Activated CD8-positive, alpha-beta memory T cell treated with anti-CD3 and anti-CD28 coated beads for 36 hours (primary cell): ENCODE measurements at regions not wholly inside any gene's neighbourhood (a gene's known extent, or its start where the extent isn't known, plus 50 kb on each side); places are given as distances from the start of the nearest gene placed in this dataset.

Experiments
- CTCF ChIA-PET: fragments of 350-600 bp; sonication (Branson Sonifier 250); formaldehyde crosslinking; loops from one replicate; lab custom pipeline; 2021; ENCODE audit warnings: antibody characterized with exemption; lab: Charles Lee
- POLR2A ChIA-PET: fragments of 350-600 bp; sonication (Branson Sonifier 250); formaldehyde crosslinking; loops from one replicate; lab custom pipeline; 2021; ENCODE audit warnings: antibody characterized with exemption; lab: Charles Lee

DNA sequence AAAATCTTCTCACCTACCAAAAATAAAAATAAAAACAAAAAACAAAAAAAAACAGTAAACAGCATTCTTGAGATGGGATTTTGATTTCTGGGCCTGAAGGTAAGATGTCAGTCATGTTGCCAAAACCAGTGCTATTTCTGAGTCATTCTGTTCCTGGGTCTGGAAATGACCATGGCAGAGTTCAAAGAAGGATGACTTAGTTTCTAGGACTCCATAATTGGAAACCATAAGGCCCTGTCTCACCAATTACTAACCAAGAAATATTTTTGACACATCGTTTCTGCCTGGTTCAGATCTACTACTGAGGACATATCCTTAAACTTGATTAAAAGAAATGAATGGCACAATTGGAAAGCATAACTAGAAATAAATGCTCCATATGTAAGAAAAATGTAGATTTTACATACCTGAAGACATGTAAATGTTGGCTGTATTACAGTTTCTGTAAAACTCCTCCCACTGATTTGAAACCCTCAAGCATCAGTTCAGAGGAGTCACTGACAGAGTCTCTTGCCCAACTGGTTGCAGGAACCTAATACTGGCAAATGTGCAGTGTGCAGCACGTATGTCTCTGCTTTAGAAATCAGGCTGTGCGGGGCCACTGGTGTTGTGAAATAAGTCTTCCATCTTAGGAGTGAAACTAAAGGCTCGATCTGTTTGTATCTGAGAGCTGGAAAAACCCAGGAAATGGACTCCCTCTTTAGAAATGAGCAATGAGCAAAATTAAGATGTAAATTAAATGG, 84.8 kb upstream of the EGR2 start:
- POLR2A ChIA-PET: no interaction called here

DNA sequence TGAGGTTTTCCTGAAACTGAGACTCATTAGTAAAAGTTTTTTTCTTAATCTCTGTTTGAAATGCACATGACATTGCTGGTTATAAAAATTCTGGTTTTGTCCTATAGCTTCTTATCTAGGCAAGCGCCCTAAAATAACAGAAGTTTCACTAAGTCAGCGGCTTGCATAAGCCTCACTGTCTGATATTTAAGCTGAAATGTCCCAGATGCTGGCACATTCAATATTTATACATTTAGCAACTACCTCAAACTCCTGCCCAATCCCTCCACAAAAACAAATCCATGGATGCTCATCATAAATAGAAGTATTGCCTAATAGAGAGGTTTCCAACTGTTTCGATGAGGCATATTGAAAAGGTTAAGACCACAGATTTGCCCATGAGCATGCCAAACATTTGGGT, 83.1 kb upstream of the EGR2 start:
- ChIA-PET POLR2A (no interaction called here), CTCF (no interaction called here)

More for the DNA sequence above, 84.8 kb upstream of the EGR2 start:
- CTCF ChIA-PET: no interaction called here

DNA sequence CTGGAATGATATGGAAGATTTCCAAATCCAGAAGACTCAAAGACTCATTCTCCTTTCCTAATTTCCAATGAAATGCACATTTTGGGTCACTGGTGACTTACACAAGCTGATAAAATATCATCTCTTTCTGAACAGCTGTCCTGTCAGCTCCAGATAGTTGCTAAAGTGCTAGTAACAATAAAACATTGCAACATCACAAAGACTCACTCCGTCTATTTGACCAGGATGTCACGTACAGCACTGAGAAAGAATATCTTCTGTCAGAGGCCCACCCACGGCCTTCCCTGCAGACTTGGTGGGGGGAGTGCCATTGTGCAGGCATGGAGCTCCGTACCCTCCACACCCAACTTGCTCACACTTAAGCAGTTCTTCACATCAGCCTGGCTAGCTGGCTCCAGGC, 78.9 kb upstream of the EGR2 start:
- ChIA-PET CTCF (no interaction called here), POLR2A (no interaction called here)

DNA sequence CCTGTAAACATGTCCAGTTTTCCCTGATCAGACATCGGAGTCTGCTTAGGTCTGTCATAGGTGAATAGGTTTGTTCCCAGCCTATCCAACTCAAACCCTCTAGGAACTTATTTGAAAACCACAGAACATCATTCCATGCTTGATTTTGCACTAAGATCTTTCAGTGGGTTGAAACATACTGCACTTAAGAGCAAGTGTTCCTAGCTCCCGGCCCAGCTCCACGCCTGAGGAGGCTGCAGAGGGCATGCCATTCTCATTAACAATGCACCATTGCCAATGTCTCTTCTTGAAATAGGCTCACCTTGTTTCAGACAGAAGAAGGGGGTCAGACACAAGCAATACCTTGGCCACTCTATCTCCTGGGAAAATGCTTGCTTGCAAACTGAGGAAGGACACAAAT, 78.0 kb upstream of the EGR2 start:
- POLR2A ChIA-PET: no interaction called here
- CTCF ChIA-PET: no interaction called here

DNA sequence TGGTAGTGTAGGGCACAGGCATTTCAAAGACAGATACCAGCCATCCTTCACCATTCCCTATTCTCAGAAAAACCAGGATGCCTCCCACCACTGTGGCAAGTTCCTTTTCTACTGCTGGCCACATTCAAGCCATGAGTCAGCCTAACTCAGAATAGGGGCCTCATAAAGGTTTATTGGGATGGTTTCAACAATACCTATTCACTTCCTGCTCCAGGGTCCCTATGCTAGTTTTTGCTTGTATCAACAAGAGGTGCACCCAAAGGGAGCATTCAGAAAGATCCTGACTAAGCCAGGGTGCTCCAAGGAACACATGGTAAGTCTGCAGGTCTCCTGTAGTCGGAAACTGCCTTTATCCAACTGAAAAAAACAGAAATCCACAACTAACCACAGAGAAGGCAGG, 76.9 kb upstream of the EGR2 start:
- ChIA-PET CTCF (no interaction called here), POLR2A (no interaction called here)

DNA sequence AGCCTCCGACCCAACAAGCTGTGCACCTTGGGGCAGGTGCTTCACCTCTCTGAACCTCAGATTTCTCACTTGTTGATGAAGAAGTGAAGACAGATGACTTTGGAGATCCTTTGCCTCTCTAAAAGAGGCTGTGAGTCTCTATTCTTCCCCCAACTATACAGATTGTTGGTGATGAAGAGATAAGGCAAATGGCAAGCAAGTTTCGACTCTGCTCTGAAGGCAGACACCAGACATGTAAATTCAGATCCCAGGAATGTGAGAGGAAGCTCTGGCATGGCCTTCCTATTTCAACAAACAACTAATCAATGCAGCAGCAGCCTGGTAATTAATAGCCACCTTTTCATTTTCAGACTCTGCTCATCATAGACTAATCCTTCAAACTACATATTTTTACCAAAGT, 74.2 kb upstream of the EGR2 start:
- ChIA-PET CTCF (no interaction called here), POLR2A (no interaction called here)

DNA sequence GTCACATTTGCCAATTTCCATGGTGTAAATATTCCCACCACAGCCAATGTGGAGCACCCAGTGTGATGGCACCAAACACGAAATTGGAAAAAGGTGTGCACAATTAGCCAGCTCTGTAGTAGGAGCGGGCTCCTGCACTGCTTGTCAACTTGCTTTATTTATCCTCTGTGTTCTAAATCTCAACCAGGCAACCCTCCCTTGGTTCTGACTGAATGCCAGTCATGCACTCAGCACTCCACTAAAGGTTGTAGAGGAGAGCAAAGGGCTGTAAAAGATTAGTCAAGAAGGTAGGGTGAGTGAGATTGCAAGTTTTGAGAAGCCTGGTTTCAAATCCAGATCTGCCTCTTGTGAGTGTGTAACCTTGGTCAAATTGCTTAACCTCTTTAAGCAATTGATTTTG, 71.5 kb upstream of the EGR2 start:
- ChIA-PET POLR2A (no interaction called here), CTCF (no interaction called here)

DNA sequence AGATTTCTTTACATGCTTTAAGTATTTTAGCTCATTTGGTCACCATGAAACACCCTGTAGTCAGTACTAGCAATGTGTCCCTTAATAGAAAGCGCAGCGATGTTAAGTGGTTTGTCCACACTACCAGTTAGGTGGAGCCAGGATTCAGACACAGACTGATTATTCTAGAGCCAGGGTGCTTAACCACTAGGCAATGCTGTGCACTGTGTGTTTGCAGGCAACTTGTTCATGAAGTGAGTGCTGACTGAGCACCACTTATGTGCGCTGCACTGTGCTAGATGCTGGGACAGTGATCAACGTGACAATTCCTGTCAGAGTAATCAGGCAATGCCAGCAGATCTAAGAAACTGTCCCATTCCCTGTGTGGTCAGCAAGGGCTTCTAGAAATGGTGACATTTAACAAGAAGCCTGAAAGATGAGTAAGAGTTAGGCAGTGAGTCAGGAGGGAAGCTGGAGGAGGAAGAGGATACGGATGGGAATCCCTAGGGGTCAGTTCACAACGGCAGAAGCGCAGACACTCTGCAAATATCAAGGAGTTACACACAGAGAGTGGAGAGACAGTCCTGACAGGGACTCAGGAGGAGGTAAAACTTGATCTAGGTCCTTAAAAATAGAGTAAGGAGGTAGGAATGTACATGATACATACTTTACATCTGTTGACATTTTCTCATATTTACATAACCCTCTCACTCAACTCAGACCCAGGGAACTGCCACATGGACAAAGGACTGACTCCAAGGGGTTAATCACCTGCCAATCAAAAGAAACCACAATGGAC, 69.7 kb upstream of the EGR2 start:
- ChIA-PET CTCF (no interaction called here), POLR2A (no interaction called here)

DNA sequence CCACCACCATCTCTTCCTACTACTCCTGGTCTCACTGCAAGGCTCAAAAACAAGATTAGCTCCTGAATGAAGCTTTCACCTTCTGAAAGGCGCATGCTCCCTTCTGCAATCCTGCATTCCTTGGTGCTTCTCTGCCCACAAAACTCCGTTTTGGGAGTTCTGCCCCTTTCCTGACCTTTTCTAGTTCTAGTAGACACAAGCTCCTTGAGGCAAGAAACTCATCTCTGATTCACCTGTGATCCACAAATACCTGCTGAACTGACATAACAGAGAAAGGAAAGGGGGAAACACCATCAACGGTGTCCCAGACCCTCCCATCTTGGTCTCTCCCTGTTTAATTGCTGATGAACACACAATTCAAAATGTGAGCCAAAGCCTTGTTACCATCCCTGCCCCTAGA, 64.0 kb upstream of the EGR2 start:
- ChIA-PET POLR2A (no interaction called here), CTCF (no interaction called here)

DNA sequence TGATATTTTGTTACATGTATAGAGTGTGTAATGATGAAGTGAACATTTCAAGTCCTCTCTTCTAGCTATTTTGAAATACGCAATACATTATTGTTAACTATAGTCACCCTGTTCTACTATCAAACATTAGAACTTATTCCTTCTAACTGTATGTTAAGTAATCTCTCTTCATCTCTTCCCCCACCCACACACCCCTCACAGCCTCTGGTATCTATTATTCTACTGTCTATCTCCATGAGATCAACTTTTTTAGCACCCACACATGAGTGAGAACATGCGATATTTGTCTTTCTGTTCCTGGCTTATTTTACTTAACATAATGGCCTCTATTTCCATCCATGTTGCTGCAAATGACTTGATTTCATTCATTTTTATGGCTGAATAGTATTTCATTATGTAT, 57.7 kb upstream of the EGR2 start:
- ChIA-PET CTCF (no interaction called here), POLR2A (no interaction called here)

DNA sequence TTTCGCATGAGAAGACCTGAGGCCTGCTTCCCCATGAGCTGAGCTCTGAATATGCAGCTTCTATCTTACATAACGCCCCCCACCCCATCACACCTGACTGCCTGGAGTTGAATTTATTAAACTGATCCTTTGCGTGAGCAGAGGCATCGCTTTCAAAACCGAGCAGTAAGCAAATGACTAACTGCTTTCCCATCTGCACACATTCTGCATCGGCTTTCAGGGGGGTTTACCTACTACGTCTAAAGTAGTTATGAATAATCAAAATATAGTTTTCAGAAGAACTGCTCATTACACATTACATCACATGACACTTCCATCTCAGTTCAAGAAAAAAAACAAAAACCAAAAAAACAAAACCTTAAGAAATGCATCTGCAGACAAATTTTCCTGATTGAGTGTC, 54.7 kb upstream of the EGR2 start:
- POLR2A ChIA-PET: interaction anchor here (1.4 kb wide), 1 partner anchor 17 kb away, joined by 5 read pairs; no protein-coding TSS in a partner anchor
- CTCF ChIA-PET: no interaction called here

DNA sequence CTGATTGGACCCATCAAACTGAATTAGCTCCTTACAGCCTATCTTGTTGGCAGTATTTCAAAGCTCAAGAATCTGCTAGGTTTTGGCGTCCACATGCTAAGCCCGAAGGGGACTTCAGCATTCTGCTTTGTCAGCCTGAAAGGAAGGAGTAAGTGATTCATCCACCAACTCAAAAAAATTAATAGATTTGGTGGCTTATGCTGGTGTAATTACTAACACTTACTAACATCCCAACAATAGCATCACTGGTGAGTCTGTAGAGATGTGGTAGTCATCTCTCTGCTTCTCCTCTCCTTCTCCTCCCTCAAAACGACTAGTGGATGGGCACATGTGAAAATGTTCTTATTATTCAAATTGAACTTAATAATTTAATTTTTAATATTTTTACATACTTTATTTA, 53.8 kb upstream of the EGR2 start:
- POLR2A ChIA-PET: interaction anchor here (1.4 kb wide), 1 partner anchor 16 kb away, joined by 5 read pairs; no protein-coding TSS in a partner anchor
- CTCF ChIA-PET: interaction anchor here (0.6 kb wide), 1 partner anchor 432 kb away, joined by 3 read pairs; no protein-coding TSS in a partner anchor

DNA sequence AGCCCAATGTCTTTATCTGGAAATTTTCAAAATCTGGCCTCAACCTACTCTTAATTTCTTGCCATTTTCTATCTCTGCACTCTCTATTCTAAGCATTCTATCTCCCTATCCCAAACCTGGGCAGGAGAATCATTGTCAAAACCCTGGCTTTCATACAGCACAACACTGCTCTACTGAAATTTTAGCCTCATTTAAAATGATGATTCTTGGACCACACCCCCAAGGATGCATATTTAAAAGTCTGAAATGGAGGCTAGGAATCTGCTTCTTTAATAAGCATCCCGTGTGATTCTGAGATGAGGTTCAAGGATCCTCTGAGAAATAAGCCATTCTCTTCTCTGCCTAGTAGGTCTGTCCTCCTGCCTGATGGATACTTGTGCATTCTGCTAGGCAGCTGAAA, 50.8 kb upstream of the EGR2 start:
- ChIA-PET POLR2A (no interaction called here), CTCF (no interaction called here)

DNA sequence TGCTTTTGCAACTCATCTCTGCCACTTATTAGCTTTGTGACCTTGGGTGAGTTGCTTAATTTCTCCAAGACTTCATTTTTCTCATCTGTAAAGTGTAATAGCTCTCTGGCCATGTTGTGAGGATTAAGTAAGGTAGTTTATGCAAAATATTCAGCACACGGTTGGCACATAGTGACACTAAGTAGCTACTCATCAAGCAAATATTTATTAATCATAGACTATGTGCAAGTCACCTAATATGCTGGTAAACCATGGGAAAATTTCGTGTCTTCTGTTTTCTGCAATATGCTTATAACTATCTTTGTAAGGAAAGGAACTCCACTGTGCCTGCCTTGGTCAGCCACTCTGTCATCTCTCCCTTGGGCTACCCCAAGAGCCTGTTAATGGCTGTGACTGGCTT, 50.3 kb upstream of the EGR2 start:
- CTCF ChIA-PET: no interaction called here

More for the DNA sequence above, 50.3 kb upstream of the EGR2 start:
- POLR2A ChIA-PET: no interaction called here
